MV-4-11 (cell line): ENCODE measurements at regions not wholly inside any gene's neighbourhood (a gene's known extent, or its start where the extent isn't known, plus 50 kb on each side); places are given as distances from the start of the nearest gene placed in this dataset.
A peak's percentile ranks its signal among the peaks of the same experiment; 100 is the strongest.

ENCODE experiments used
- DNase-seq: peaks from one replicate; lab custom pipeline; 2025; lab: John Stamatoyannopoulos, UW

DNA sequence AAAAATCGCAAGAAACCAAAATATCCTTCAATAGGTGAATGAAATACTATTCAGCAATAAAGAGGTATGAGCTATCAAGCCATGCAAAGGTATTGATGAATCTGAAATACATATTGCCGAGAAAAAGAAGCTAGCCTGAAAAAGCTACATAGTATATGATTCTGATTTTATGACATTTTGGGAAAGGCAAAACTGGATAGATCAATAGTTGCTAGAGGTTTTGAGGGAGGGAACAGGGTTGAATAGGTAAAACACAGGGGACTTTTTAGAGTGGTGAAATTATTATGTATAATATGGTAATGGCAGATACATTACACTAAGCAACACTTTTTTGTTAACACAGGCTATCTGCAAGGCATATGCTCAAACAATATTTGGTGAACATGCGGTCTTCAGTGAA is 327.6 kb upstream of the ADAMTSL1 start:
- no peak for DNase-seq

- DNase-seq, result no peak
Measured at GRCh38 chr9:18149471-18150011, 324.4 kb upstream of the ADAMTSL1 start.

GRCh38 chr9:18154661-18155060 is 319.3 kb upstream of the ADAMTSL1 start:
- DNase-seq, result no peak

DNA sequence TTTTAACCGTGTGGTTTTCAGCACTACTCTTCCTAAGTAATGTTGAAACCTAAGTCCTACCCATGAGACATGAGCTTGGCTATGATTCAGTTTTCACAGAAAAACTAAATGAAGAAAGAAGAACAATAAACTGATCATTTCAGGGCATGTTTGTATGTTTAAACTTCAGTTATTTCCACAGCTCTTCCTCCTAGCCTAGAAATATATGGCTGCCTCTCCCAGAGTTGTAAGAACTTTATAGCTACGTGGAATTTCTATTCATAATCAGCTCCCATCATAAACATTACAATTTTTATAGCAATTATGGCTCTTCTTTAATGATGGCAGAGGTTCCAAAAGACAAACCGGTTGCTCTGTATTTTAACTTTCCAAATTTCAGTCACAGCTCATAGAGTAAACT is 314.7 kb upstream of the ADAMTSL1 start:
- DNase-seq, result no peak

DNA sequence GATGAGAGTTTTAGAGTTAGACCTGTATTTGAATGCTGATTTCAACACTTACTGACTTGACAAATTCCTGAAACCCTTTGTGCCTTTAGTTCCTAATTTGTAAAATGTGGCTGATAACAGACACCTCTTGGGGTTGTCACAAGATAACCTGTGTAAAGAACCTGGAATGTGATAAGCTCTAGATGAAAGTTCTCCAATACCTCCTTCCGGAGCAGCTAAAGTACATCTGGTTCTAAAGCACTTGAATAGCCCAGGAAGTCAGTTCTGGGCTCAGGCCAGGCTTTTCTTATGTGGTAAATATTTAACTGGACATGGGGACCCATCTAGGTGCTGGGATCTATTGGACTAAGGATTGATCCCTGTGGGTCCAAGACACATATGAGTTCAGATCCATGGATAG is 310.8 kb upstream of the ADAMTSL1 start:
- no peak for DNase-seq

DNA sequence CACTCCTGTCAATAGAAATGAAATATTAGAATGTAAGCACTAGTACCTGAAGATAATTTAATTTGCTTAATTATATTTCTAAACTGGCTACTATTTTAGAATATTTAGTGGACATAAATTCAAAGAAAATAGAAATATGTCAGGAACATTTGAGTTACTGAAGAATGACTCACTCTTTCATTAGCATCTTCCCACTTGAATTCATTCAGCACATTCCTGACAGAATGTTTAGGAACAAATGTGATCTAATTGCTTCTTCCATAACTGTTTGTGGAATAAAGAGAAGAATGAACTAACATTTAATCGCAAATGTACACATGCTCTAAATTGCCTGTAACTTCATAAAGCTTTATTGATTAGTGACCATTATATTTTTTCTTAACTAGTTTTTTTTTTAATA is 306.2 kb upstream of the ADAMTSL1 start:
- no peak for DNase-seq

- DNase-seq, result no peak
Measured at GRCh38 chr9:18173923-18174322, 300.0 kb upstream of the ADAMTSL1 start.

DNA sequence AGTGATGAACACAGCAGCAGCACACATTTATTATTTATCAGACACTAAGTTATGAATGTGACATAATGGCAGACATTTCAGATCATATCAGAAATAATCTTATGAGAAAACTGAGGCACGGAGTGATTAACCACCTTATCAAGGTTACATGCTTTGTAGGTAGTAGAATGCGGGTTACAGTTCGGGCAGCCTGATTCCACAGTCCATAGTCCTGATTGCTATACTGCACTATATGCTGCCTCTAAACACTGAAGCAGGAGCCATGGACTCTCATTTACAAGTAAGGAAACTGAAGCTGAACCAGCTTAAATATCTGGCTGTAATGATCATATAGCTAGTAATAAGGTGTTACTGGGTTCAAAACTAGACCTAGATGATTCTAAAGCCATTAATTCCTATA is 291.3 kb upstream of the ADAMTSL1 start:
- DNase-seq, result no peak

DNA sequence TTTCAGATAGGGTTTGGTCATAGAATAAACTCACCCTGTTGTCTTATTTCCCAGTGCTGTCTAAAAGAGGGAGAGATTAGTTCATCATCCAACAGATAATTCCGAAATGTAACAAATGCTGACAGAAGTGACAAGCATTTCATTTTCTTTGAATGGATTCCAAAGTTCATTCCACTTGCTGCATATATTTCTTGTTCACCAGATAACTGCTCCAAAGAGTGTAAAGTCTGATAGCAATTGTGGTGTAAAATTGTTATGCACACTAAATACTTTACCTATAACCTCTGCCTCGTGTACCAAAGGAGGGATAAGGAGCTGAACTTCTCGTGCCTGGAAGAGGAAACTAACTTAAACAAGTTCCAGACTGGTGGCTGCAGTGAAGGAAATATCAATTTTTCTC is 290.0 kb upstream of the ADAMTSL1 start:
- no peak for DNase-seq

GRCh38 chr9:18184401-18184800 is 289.6 kb upstream of the ADAMTSL1 start:
- no peak for DNase-seq

- DNase-seq, result no peak
Measured at GRCh38 chr9:18185196-18185595, 288.8 kb upstream of the ADAMTSL1 start.

GRCh38 chr9:18188971-18189370 is 285.0 kb upstream of the ADAMTSL1 start:
- DNase-seq, result no peak

DNA sequence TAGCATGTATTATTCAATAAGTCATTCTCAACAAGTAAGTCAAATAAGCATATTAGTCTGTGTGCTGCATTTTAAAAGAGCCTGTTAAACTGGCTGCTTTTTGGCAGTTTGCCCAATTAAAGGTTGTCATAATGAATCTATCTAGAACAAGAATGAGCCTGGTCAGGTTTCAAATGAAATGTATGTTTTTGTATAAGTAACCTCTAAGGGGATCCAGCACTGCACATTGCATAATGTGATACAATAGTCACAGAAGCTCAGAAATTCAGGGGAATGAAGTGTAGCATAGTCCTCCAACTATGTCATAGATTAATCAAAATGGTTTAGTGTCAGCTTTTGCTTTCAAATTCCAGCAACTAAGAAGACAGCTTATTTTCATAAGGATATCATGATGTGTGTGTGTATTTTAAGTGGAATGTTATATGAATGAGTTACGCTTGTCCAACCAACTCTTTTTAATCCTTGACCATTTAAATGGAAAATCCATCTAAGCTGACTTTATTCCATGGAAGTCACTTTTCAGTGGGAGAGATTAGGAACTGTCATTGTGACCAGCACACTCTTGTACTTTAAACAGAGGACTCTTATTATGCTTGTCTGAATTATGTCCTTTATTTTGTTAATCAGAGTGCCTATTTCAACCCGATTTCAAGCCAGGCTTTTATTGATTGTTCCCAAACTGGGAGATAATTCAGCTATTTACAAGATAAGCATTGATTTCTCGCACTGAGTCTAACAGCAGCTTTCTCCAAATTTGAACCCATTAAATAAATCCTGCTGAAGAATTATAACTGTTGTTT is 283.9 kb upstream of the ADAMTSL1 start:
- DNase-seq, result no peak

DNA sequence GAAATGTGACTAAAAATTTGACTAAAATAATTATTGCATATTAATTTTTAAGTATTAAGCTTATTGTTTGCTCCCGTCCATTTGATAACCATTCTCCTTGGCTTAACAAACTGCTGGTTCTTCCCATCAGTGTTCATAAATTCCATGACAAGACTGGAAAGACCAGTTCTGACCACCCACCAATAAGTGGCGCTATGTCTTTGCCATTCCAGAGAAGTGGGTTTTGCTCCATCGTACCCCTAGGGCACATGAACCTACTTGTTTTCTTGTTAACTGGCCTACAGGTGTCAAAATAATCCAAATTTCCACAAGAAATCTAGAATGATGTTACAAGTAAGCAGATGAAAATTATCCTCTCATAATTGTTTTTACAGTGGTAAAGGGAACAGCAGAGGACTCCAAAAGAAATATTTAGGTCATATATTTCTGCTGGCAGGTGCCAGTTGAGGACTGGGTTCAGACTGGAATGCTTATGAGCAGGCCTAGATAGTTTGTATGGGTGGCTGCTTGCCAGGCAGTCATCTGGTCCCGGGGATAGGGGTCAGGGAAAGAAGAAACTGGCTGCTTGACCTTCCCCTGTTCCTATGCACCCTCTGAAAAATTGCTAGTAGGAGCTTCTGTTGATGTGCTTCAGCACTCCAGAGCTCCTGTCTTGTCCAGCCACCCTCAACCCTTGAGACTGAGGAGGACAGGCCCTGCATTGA is 283.1 kb upstream of the ADAMTSL1 start:
- no peak for DNase-seq

- no peak for DNase-seq
Measured at GRCh38 chr9:18194316-18194715, 279.6 kb upstream of the ADAMTSL1 start.

GRCh38 chr9:18195223-18195622 is 278.7 kb upstream of the ADAMTSL1 start:
- DNase-seq, result no peak

DNA sequence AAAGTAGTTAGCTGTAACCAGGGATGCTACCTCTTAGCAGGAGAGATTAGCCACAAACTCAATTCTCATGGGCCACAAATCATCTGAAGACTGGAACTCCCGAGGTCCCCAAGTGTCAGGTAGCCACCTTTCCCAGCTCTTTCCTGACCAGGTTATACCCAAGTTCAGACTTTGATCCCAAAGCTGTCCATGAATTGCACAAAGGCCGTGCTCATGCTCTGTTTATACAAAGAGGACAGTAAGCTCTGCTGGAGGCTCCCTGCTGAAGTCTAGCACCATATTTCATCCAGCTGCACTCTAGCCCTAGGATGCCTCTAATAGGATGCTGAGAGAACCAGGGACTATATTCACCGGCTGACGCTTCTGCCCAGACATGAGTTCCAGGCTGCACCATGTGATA is 271.0 kb upstream of the ADAMTSL1 start:
- no peak for DNase-seq

GRCh38 chr9:18207735-18208134 is 266.2 kb upstream of the ADAMTSL1 start:
- DNase-seq, result no peak

DNA sequence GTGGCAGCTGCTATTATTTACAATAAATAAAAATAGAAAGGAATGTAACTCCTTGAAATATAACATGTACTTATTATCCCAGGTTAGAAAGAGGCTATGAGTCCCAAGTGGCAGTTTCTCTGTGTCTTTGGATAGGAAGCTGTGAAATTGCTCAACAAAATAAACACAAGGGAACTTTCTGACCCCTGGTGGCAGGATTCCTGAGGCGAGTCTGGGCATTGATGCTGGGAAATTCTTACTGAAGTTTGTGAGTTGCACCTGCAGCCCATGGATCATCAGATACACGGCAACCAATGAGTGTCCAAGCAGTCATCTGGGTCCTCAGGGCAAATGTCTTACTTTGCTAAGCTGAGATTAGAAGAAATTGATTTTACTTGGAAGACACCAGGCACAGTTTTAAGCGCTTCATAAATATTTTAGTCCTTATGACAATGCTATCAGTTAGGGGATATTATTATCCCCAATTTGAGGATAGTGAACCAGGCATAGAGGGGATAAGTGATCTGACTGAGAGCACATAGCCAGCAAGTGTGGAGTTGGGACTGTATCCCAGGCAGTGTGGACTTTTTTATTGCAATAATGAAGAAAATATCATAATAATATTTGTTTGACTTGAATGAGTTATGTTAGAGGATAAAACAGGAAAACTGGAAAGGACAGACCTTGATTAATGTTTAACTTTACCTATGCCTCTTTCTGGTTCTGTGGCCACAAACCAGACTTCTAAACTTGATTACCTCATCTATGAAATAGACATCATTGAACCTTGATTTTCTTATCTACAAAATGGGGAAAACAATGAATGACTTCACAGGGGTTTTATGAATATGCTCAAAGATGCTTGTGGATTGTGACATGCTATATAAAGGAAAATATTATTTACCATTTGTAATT is 265.5 kb upstream of the ADAMTSL1 start:
- DNase-seq, result peak; percentile 34

DNA sequence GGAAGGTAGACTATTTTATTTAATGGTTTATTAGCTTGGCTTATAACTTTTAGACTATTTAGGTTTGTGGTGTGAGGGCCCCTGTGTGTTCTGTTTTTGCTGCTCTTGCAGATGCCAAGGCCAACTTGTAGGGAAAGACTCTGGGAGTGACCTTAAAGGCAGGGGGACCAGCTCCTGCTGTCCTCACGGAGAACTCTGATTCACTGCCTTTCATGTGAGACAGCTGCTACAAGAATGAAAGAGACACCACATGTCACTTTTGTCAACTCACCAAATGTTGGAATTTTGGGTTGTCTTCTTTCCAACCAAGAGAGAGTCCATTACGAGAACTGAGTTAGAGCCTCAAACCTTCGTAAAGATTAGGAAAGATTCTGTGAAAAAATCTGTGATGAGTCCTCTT is 258.3 kb upstream of the ADAMTSL1 start:
- DNase-seq, result no peak

DNA sequence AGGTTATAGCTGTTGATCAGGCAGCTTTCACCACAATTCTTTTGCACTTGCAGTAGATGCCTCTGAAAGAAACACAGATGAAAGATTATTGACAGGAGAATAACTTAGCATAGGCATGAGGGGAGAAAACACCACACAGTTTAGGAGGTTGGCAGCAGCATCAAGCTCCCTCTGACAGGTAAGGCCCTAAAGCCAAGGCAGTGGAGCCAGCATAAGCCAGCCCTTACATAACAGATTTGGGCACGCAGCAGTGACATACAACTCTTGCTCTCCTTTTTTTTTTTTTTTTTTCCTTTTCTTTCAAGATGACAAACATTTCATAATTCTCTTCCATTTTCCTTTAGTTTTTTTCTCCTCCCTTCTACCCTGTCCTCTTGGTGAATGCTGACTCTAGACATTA is 257.6 kb upstream of the ADAMTSL1 start:
- no peak for DNase-seq

DNA sequence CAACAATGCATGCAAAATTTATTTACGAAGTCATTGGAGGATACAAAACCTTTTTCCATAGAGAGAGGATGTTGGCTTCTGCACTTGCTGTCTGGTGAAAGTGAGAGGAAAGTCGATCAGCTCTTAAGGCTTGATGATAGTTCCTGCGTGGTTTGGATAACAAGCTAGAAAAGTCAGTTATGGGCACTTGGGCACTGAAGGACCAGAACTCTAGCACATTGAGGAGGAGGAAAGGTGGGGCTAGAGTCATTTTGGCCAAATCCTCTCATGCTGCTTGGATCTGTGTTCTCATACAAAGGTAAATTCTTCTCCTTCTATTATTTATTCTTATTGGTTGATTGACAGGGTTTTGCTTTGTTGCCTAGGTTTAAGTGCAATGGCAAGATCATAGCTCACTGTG is 245.9 kb upstream of the ADAMTSL1 start:
- DNase-seq, result no peak
